Calu3 (cell line): ENCODE measurements at regions not wholly inside any gene's neighbourhood (a gene's known extent, or its start where the extent isn't known, plus 50 kb on each side); places are given as distances from the start of the nearest gene placed in this dataset.

ENCODE experiments used
- BruUV-seq: library from RNA; stranded (reverse); fragments of 400-500 nt; replicated peaks from 2 replicates; lab custom pipeline; 2021; lab: Mats Ljungman, UMichigan
- CTCF ChIA-PET: fragments of 300-600 bp; sonication (Branson Sonifier 250); formaldehyde crosslinking; loops from one replicate; lab custom pipeline; 2022; ENCODE audit warnings: antibody characterized with exemption; lab: Charles Lee
- DNase-seq: peaks from one replicate; pipeline ENCODE4 v3.0.0; 2022
- H3K27ac Mint-ChIP-seq: one replicate; pipeline ENCODE4 v1.8.0; 2022; ENCODE audit warnings: mixed read lengths; ENCODE audit not compliant: unreplicated experiment
- H3K27me3 Mint-ChIP-seq: one replicate; pipeline ENCODE4 v1.8.0; 2022; ENCODE audit warnings: mixed read lengths; ENCODE audit not compliant: unreplicated experiment
- H3K36me3 Mint-ChIP-seq: one replicate; pipeline ENCODE4 v1.8.0; 2022; ENCODE audit warnings: mild to moderate bottlenecking, moderate library complexity, mixed read lengths; ENCODE audit not compliant: insufficient read depth, unreplicated experiment
- H3K4me1 Mint-ChIP-seq: one replicate; pipeline ENCODE4 v1.8.0; 2022; ENCODE audit warnings: mild to moderate bottlenecking, low read depth, mixed read lengths; ENCODE audit not compliant: unreplicated experiment
- H3K4me3 Mint-ChIP-seq: one replicate; pipeline ENCODE4 v1.8.0; 2022; ENCODE audit warnings: mild to moderate bottlenecking, low read depth, moderate library complexity, mixed read lengths; ENCODE audit not compliant: unreplicated experiment
- H3K9me3 Mint-ChIP-seq: one replicate; pipeline ENCODE4 v1.8.0; 2022; ENCODE audit warnings: low read depth, mixed read lengths; ENCODE audit not compliant: unreplicated experiment
- intact Hi-C: fragments of 100-400 bp; cut with micrococcal nuclease; formaldehyde crosslinking; loops from one replicate; pipeline ENCODE4 v1.10.0; 2022; ENCODE audit not compliant: unreplicated experiment
- TF ChIP-seq, protein P1 (sequence below): fragments of 200-600 bp; IDR thresholded peaks from one replicate; pipeline ENCODE4 v1.8.0; 2022; ENCODE audit warnings: antibody characterized with exemption; ENCODE audit not compliant: unreplicated experiment

- no peak overlapping the region for H3K4me3 Mint-ChIP-seq
- H3K9me3 Mint-ChIP-seq, result no peaks in the 10 kb centered on the region
- no peaks in the 10 kb centered on the region for H3K4me1 Mint-ChIP-seq
- no peak overlapping the region for H3K27ac Mint-ChIP-seq
- TF ChIP-seq, protein P1, sequence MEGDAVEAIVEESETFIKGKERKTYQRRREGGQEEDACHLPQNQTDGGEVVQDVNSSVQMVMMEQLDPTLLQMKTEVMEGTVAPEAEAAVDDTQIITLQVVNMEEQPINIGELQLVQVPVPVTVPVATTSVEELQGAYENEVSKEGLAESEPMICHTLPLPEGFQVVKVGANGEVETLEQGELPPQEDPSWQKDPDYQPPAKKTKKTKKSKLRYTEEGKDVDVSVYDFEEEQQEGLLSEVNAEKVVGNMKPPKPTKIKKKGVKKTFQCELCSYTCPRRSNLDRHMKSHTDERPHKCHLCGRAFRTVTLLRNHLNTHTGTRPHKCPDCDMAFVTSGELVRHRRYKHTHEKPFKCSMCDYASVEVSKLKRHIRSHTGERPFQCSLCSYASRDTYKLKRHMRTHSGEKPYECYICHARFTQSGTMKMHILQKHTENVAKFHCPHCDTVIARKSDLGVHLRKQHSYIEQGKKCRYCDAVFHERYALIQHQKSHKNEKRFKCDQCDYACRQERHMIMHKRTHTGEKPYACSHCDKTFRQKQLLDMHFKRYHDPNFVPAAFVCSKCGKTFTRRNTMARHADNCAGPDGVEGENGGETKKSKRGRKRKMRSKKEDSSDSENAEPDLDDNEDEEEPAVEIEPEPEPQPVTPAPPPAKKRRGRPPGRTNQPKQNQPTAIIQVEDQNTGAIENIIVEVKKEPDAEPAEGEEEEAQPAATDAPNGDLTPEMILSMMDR, result no peak
- no peaks in the 10 kb centered on the region for H3K27me3 Mint-ChIP-seq
- intact Hi-C loops, result no loop called here
- no peaks in the 10 kb centered on the region for H3K36me3 Mint-ChIP-seq
- BruUV-seq, result no TSS peak
- CTCF ChIA-PET, result no interaction called here
- DNase-seq, result no peak
These were observed 76.6 kb upstream of the PTPRZ1 start for GRCh38 chr7:121796381-121796780.

GRCh38 chr7:121795736-121796135 is 77.2 kb upstream of the PTPRZ1 start:
- DNase-seq, result no peak
- BruUV-seq, result no TSS peak
- no peaks in the 10 kb centered on the region for H3K36me3 Mint-ChIP-seq
- H3K9me3 Mint-ChIP-seq, result no peaks in the 10 kb centered on the region
- H3K27me3 Mint-ChIP-seq, result no peaks in the 10 kb centered on the region
- CTCF ChIA-PET, result no interaction called here
- TF ChIP-seq, protein P1, result no peak
- intact Hi-C loops, result no loop called here
- H3K4me3 Mint-ChIP-seq, result no peak overlapping the region
- H3K27ac Mint-ChIP-seq, result no peak overlapping the region
- H3K4me1 Mint-ChIP-seq, result no peaks in the 10 kb centered on the region

DNA sequence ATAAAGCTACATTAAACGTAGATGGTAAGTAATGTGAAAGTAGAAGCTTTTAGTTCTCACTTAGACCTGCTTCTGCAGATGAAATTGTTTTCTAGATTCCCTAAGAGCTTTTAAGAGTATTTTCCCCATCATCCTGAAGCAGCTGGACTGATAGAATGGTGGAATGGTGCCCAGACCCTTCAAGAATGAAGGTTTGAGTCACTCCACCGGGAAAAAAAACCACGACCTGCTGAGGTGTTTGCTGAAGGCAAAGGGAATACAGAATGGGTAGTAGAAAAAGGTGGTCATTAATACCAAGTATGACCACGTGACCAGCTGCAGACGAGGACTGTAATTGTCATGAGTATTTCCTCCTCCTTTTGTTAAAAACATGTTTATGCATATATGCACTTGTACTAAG is 79.2 kb upstream of the PTPRZ1 start:
- CTCF ChIA-PET, result no interaction called here
- Mint-ChIP-seq H3K9me3 (no peaks in the 10 kb centered on the region), H3K27me3 (no peaks in the 10 kb centered on the region), H3K4me1 (no peaks in the 10 kb centered on the region), H3K4me3 (no peak overlapping the region), H3K36me3 (no peaks in the 10 kb centered on the region), H3K27ac (no peak overlapping the region)
- DNase-seq, result no peak
- intact Hi-C loops, result no loop called here
- TF ChIP-seq, protein P1, result no peak
- BruUV-seq, result no TSS peak

DNA sequence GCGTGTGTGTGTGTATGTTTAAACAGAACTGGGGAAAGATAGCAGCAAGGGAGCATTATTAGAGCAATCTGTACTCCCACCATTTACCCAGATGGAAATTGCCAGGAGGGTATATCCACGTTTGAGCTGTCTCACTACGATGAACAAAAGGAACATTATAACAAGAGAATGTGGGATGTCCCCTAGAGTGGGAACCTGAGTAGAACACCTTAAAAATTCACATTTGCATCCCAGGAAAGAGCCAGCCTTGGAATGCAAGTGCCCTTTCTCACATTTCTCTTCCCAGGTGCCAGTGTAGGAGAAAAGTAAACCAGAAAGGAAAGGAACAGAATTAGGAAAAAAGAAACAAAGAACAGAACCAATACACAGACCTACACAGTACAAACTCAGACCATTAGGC is 95.3 kb upstream of the PTPRZ1 start:
- Mint-ChIP-seq H3K27me3 (no peaks in the 10 kb centered on the region), H3K27ac (no peak overlapping the region), H3K4me1 (no peaks in the 10 kb centered on the region), H3K4me3 (no peak overlapping the region), H3K9me3 (no peaks in the 10 kb centered on the region), H3K36me3 (no peaks in the 10 kb centered on the region)
- DNase-seq, result no peak
- no TSS peak for BruUV-seq
- TF ChIP-seq, protein P1, result no peak
- intact Hi-C loops, result no loop called here
- CTCF ChIA-PET, result no interaction called here
